ACHN (cell line): ENCODE measurements at regions not wholly inside any gene's neighbourhood (a gene's known extent, or its start where the extent isn't known, plus 50 kb on each side); places are given as distances from the start of the nearest gene placed in this dataset.

Source experiments
- DNase-seq: peaks from one replicate; pipeline ENCODE4 v3.0.0-alpha.2; 2015
- in situ Hi-C: cut with HindIII; loops from 2 replicates; pipeline ENCODE4 v1.10.0; 2017; ENCODE audit warnings: low sequenced_read_pairs, low pct_ligation_motif_present, low pct_unique_long_range_greater_than_20kb

DNA sequence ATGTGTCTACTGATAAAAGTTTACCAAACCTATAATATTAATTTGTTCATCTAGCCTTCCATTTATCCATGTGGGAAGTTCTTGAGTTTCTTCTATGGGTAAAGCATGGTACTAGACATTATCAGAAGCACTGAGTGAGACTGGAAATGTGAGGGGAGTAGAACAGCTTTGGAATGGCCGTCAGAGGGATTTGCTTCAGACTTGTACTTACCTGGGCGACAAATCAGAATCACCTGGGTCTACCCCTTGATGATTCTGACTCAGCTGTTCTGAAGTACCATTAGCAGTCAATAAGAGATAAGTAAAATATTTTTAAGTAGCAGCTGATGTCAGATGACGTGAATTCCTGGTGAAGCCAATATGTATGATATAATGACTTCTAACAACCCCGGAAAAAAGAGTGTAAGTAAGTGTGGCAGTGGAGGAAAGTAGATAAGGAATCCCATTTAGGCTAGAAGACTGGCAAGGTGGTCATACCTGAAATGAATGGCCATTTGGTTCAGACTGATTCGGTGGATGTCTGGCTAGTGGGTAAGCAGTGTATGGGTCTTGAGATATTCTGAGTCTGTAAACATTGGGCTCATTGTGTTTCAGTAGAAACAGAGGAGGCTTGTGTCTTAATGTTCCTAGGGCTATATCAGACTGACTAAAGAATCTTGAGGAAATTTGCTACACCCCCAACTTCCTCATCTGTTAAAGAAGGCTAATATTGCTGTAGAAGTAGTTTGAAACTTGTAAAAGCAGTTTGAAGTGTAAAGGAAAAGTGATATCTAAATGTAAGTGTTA, 409.2 kb downstream of the NKX6-1 start:
- in situ Hi-C loops: no loop called here
- DNase-seq: no peak

GRCh38 chr4:84085986-84086385, 413.1 kb downstream of the NKX6-1 start:
- in situ Hi-C loops: no loop called here
- no peak for DNase-seq

- no peak for DNase-seq
- in situ Hi-C loops: no loop called here
Observed at GRCh38 chr4:84070289-84070688, 428.8 kb downstream of the NKX6-1 start.

DNA sequence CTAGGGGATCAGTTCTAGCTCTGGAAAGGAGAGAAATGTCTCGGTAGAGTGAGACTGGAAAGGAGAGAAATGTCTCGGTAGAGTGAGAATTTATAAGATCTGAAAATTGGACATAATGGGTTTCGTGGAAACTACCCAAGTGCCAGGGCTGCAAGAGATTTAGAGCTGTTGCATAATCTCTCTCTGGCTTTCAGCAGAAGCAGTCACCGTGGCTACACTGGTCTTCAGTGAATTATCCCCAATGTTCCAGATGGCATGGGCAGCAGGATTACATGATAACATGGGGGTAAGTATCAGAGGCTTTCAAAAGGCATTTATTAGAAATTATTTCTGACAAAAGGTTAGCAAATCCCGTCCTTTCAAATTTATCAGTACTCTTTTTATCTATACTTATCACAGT, 435.5 kb downstream of the NKX6-1 start:
- DNase-seq: no peak
- in situ Hi-C loops: no loop called here

DNA sequence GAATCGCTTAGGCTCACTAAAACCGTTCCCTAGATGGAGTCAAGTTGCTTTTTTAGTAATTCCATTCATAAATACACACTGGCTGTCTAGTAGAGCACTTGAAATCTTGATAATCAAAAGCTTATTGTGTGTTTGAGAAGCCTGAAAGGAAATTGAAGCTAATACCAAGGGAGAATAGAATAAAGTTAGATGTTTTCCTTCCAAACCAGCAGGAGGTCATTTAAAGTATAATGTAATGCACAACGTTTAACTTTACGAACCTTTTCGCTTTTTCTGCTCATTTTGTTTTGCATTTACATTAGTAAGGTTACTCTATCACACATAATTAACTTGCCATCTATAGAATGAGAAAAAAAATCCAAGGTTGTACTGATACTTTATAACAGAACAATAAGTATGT, 440.9 kb downstream of the NKX6-1 start:
- no peak for DNase-seq
- in situ Hi-C loops: no loop called here

DNA sequence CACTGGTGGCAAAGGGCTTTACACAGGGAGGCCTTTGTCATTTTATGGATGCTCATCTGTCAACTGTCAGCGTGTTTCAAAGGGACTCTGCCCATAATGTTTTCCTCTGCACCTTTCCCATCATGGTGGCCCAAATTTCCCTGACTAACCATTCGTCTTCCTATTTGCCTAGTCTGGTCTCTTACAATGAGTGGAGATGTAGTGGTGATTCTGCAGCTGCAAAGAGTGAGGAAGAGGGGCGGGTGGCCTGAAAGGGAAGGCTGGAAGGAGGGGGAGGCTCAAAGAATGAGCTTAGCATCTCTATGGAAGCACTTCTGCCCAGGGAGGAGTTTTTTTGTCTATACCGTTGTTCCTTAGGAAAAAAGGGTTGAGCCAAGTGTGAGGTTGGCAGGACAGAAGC, 447.5 kb downstream of the NKX6-1 start:
- in situ Hi-C loops: no loop called here
- DNase-seq: no peak

GRCh38 chr4:84051089-84051488, 448.0 kb downstream of the NKX6-1 start:
- in situ Hi-C loops: no loop called here
- DNase-seq: no peak

DNA sequence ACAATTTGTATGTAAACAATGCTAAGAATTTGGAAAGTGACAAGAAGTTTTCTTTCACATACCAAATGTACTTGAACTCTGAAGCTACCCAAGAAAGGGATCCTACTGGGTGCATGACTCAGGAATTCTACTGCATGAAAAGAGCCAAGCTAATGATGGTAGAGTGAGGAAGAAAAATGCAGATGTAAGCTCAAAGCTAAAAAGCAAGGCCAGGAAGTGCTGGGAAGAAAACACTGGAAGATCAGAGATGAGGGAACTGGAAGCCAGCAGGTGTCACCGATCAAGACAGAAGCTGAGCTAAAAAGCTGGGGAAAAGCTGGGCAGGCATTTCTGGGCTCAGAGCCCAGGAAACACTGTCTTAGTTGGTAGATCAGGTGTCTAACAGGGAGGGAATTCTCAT, 449.1 kb downstream of the NKX6-1 start:
- in situ Hi-C loops: no loop called here
- peak; percentile 9 for DNase-seq

DNA sequence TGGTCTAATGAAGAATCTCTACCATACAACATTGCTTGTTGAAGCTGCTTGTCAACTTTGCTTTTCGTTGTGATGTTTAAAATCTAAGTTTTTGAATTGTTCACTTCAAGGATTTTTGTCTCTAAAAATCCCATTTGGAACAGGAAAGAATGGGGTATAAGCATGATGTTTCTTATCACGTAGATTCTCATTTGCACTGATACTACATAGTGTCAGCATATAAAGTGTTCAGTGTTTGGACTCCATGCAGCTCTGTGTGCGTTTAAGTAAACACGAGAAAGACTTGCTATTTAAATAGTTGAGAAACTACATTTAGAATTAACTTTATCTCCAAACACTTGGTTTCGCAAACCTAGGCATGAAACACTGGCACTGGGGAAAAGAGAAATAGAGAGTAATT, 452.5 kb downstream of the NKX6-1 start:
- no peak for DNase-seq
- in situ Hi-C loops: no loop called here

DNA sequence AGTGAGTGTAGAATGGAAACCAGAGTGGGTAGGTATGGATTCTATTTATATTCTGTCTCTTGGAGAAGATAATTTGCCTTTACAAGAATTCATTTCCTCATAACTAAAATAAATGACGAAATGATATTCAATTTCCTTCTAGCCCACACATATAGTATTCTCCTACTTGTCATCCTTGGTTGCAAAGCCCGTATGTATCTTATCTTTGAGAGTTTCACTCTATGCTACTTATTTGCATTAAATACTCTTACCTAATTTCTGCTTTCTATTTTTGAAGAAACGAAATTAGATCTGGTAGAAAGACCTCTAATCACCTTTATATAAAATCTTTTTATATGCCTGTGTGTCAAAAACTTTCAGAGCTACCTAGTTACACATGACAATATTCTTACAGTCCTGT, 457.7 kb downstream of the NKX6-1 start:
- no peak for DNase-seq
- in situ Hi-C loops: no loop called here

GRCh38 chr4:84035568-84035967, 463.5 kb downstream of the NKX6-1 start:
- in situ Hi-C loops: no loop called here
- DNase-seq: no peak

GRCh38 chr4:84032372-84032771, 466.7 kb downstream of the NKX6-1 start:
- no peak for DNase-seq
- in situ Hi-C loops: no loop called here

DNA sequence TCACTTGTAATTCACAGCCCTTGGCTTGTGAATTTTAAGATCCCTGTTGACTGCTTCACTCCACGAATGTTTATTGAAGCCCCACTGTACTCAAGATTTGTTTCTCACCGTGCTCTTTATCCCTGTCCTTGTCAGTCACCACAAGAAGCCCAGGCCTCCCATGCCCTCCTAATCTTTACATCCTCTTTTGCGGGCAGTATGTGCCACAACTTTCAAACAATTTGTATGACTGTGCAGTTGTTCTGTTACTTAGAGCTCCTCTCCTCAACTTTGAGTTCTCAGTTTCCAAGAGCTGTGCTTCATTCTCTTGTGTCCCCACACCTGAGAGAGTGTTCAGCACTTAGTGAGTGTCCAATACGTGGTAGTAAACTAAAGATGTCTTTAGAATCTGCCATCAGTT, 467.7 kb downstream of the NKX6-1 start:
- no peak for DNase-seq
- in situ Hi-C loops: no loop called here

DNA sequence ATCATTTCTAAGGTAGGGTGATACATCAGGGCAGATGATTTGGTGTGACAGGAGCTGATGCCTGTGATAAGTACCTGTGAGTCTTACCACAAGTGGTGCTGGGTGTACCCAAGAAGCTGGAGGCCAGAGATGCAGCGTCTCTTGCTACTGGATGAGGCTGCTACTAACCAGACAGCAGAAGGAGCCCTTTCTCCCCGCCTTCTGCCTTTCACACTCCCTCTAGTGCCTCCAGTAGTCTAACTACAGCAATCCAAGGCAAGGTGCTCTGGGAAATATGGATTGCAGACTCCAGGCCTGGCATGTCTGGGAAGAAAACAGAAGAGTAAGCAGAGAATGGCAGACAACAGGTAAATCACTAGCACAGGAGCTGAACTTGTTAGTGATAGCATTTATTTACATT, 470.8 kb downstream of the NKX6-1 start:
- in situ Hi-C loops: no loop called here
- DNase-seq: no peak

- in situ Hi-C loops: no loop called here
Observed at GRCh38 chr4:84024405-84024804, 474.7 kb downstream of the NKX6-1 start.

DNA sequence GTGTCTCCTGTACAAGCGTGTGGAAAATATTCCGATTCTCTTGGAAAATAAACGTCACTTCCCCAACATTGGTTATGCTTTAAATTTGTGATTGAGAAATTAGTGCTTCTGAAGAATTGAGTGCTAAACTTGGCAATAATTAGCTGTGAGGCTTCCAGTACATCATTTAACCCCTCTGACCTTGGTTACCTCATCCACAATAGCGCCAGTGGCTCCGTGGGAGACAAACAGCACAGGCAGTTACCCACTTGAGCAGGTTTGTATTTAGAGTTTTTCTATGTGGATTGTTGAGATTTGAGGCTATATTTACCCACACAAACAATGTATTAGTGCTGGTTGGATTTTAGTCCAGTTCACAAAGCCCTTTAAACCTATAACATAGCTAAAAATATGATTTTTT, 476.5 kb downstream of the NKX6-1 start:
- in situ Hi-C loops: no loop called here

More at GRCh38 chr4:84024405-84024804, 474.7 kb downstream of the NKX6-1 start:
- no peak for DNase-seq

GRCh38 chr4:84019626-84020025, 479.5 kb downstream of the NKX6-1 start:
- DNase-seq: no peak
- in situ Hi-C loops: no loop called here

More for the DNA sequence above, 476.5 kb downstream of the NKX6-1 start:
- DNase-seq: no peak

GRCh38 chr4:84003046-84003445, 467.1 kb downstream of the GPAT3 start:
- in situ Hi-C loops: no loop called here
- no peak for DNase-seq

- in situ Hi-C loops: no loop called here
- no peak for DNase-seq
Observed at GRCh38 chr4:84001876-84002569, 466.1 kb downstream of the GPAT3 start.

- in situ Hi-C loops: no loop called here
- no peak for DNase-seq
Observed at GRCh38 chr4:83996254-83996653, 460.3 kb downstream of the GPAT3 start.
